ENCODE measurements at regions not wholly inside any gene's neighbourhood (a gene's known extent, or its start where the extent isn't known, plus 50 kb on each side); places are given as distances from the start of the nearest gene placed in this dataset.

- Mint-ChIP-seq H3K27me3 (ENCODE audit: insufficient read depth, unreplicated experiment) (no peaks in the 10 kb centered on the region), H3K27ac (ENCODE audit: low read depth, unreplicated experiment) (peak overlapping the region; percentile 35), H3K36me3 (ENCODE audit: insufficient read depth, unreplicated experiment) (no peaks in the 10 kb centered on the region), H3K4me3 (ENCODE audit: unreplicated experiment) (no peak overlapping the region), H3K4me1 (ENCODE audit: insufficient read depth, unreplicated experiment) (peaks cover 11% of the 10 kb centered on the region), H3K9me3 (ENCODE audit: unreplicated experiment) (no peaks in the 10 kb centered on the region)
- intact Hi-C loops (cut with micrococcal nuclease): no loop called here
- CTCF ChIA-PET: interaction anchor here (0.7 to 1.3 kb wide), 4 partner anchors 8 to 135 kb away, joined by 3 to 5 read pairs (median 4); no protein-coding TSS in a partner anchor
- TF ChIP-seq CTCF (IDR thresholded peaks at IDR 0.05; ENCODE audit: unreplicated experiment): no peak
- POLR2A ChIA-PET: interaction anchor here (1.0 kb wide), 1 partner anchor 10 kb away, joined by 3 read pairs; no protein-coding TSS in a partner anchor
- no peak for DNase-seq (ENCODE audit: unreplicated experiment)
- BruUV-seq (replicated peaks): no TSS peak
Measured at GRCh38 chr14:76923431-76924370, 97.5 kb downstream of the LRRC74A start.

- TF ChIP-seq CTCF (IDR thresholded peaks at IDR 0.05; ENCODE audit: unreplicated experiment): no peak
- no TSS peak for BruUV-seq (replicated peaks)
- H3K36me3 Mint-ChIP-seq (ENCODE audit: insufficient read depth, unreplicated experiment): no peaks in the 10 kb centered on the region
- no peaks in the 10 kb centered on the region for H3K27me3 Mint-ChIP-seq (ENCODE audit: insufficient read depth, unreplicated experiment)
- H3K9me3 Mint-ChIP-seq (ENCODE audit: unreplicated experiment): no peaks in the 10 kb centered on the region
- POLR2A ChIA-PET: no interaction called here
- H3K4me1 Mint-ChIP-seq (ENCODE audit: insufficient read depth, unreplicated experiment): peaks cover 23% of the 10 kb centered on the region
- H3K4me3 Mint-ChIP-seq (ENCODE audit: unreplicated experiment): no peak overlapping the region
- CTCF ChIA-PET: interaction anchor here (0.6 to 1.3 kb wide), 4 partner anchors 10 to 388 kb away, joined by 4 to 5 read pairs (median 5); no protein-coding TSS in a partner anchor
- intact Hi-C loops (cut with micrococcal nuclease): no loop called here
- no peak overlapping the region for H3K27ac Mint-ChIP-seq (ENCODE audit: low read depth, unreplicated experiment)
- DNase-seq (ENCODE audit: unreplicated experiment): no peak
Measured at GRCh38 chr14:76922584-76922983, 96.4 kb downstream of the LRRC74A start.

- CTCF ChIA-PET: interaction anchor here (0.6 to 1.2 kb wide), 3 partner anchors 9 to 184 kb away, joined by 3 to 5 read pairs (median 5); no protein-coding TSS in a partner anchor
Measured at GRCh38 chr14:76922092-76922491, 95.9 kb downstream of the LRRC74A start.

More at GRCh38 chr14:76922092-76922491, 95.9 kb downstream of the LRRC74A start:
- no TSS peak for BruUV-seq (replicated peaks)
- Mint-ChIP-seq H3K9me3 (ENCODE audit: unreplicated experiment) (no peaks in the 10 kb centered on the region), H3K27me3 (ENCODE audit: insufficient read depth, unreplicated experiment) (no peaks in the 10 kb centered on the region), H3K27ac (ENCODE audit: low read depth, unreplicated experiment) (no peak overlapping the region), H3K36me3 (ENCODE audit: insufficient read depth, unreplicated experiment) (no peaks in the 10 kb centered on the region), H3K4me1 (ENCODE audit: insufficient read depth, unreplicated experiment) (peaks cover 27% of the 10 kb centered on the region), H3K4me3 (ENCODE audit: unreplicated experiment) (no peak overlapping the region)
- POLR2A ChIA-PET: interaction anchor here (0.8 to 6.5 kb wide), 2 partner anchors 32 to 106 kb away, joined by 3 to 257 read pairs; partner anchors contain the start of gene IRF2BPL
- no peak for DNase-seq (ENCODE audit: unreplicated experiment)
- no peak for TF ChIP-seq CTCF (IDR thresholded peaks at IDR 0.05; ENCODE audit: unreplicated experiment)
- intact Hi-C loops (cut with micrococcal nuclease): no loop called here
